H9 (cell line): ENCODE measurements at regions not wholly inside any gene's neighbourhood (a gene's known extent, or its start where the extent isn't known, plus 50 kb on each side); places are given as distances from the start of the nearest gene placed in this dataset.

Experiments
- DNase-seq: peaks from one replicate; pipeline ENCODE4 v3.0.0-alpha.2; 2017
- H2AFZ ChIP-seq: one replicate; pipeline ENCODE4 v1.6.1; 2013; ENCODE audit warnings: mild to moderate bottlenecking, low read length, control low read depth, moderate library complexity
- H2AK5ac ChIP-seq: 2 replicates; pipeline ENCODE4 v1.6.1; 2013; ENCODE audit warnings: low read length, control low read depth, mixed read lengths; ENCODE audit not compliant: insufficient read length
- H2BK120ac ChIP-seq: one replicate; pipeline ENCODE4 v1.6.1; 2013; ENCODE audit warnings: low read depth, mild to moderate bottlenecking, low read length, control low read depth, inconsistent platforms; ENCODE audit not compliant: poor library complexity, severe bottlenecking
- H2BK12ac ChIP-seq: 2 replicates; pipeline ENCODE4 v1.6.1; 2013; ENCODE audit warnings: low read length, control low read depth, mixed read lengths, low read depth; ENCODE audit not compliant: insufficient read length
- H2BK15ac ChIP-seq: 2 replicates; pipeline ENCODE4 v1.6.1; 2013; ENCODE audit warnings: low read depth, low read length, control low read depth
- H2BK20ac ChIP-seq: one replicate; pipeline ENCODE4 v1.6.1; 2013; ENCODE audit warnings: low read depth, mild to moderate bottlenecking, low read length, control low read depth, inconsistent platforms; ENCODE audit not compliant: poor library complexity, severe bottlenecking
- H2BK5ac ChIP-seq: 2 replicates; pipeline ENCODE4 v1.6.1; 2013; ENCODE audit warnings: low read length, control low read depth, mixed read lengths; ENCODE audit not compliant: insufficient read length
- H3K14ac ChIP-seq: 2 replicates; pipeline ENCODE4 v1.6.1; 2013; ENCODE audit warnings: low read length, control low read depth; ENCODE audit not compliant: insufficient read depth
- H3K18ac ChIP-seq: 2 replicates; pipeline ENCODE4 v1.6.1; 2013; ENCODE audit warnings: low read depth, mild to moderate bottlenecking, mixed read lengths, low read length, control low read depth; ENCODE audit not compliant: insufficient read length
- H3K23ac ChIP-seq: 2 replicates; pipeline ENCODE4 v1.6.1; 2013; ENCODE audit warnings: low read length, control low read depth, mixed read lengths, low read depth; ENCODE audit not compliant: insufficient read length
- H3K23me2 ChIP-seq: 2 replicates; pipeline ENCODE4 v1.6.1; 2013; ENCODE audit warnings: low read depth, mild to moderate bottlenecking, mixed read lengths, low read length, control low read depth; ENCODE audit not compliant: insufficient read length, poor library complexity, severe bottlenecking
- H3K27ac ChIP-seq: 2 replicates; pipeline ENCODE4 v1.5.1; 2013; ENCODE audit warnings: low read length, control low read depth, mixed read lengths, low read depth; ENCODE audit not compliant: insufficient read length
- H3K27me3 ChIP-seq: 2 replicates; pipeline ENCODE4 v1.6.1; 2013; ENCODE audit warnings: low read length, control low read depth, inconsistent platforms; ENCODE audit not compliant: insufficient read depth
- H3K4ac ChIP-seq: 2 replicates; pipeline ENCODE4 v1.6.1; 2013; ENCODE audit warnings: low read depth, mild to moderate bottlenecking, control low read depth, inconsistent platforms, low read length, moderate library complexity
- H3K4me1 ChIP-seq: 2 replicates; pipeline ENCODE4 v1.6.1; 2013; ENCODE audit warnings: low read length, control low read depth, inconsistent platforms; ENCODE audit not compliant: insufficient read depth
- H3K4me2 ChIP-seq: 2 replicates; pipeline ENCODE4 v1.6.1; 2013; ENCODE audit warnings: low read length, control low read depth, mixed read lengths; ENCODE audit not compliant: insufficient read length, insufficient read depth
- H3K56ac ChIP-seq: 2 replicates; pipeline ENCODE4 v1.6.1; 2013; ENCODE audit warnings: low read depth, mild to moderate bottlenecking, mixed read lengths, low read length, control low read depth; ENCODE audit not compliant: insufficient read length
- H3K79me1 ChIP-seq: 2 replicates; pipeline ENCODE4 v1.6.1; 2013; ENCODE audit warnings: low read depth, mild to moderate bottlenecking, moderate library complexity, low read length, control low read depth, inconsistent platforms; ENCODE audit not compliant: insufficient read depth, poor library complexity, severe bottlenecking
- H3K79me2 ChIP-seq: 2 replicates; pipeline ENCODE4 v1.6.1; 2013; ENCODE audit warnings: low read length, control low read depth, inconsistent platforms; ENCODE audit not compliant: insufficient read depth
- H3K9ac ChIP-seq: 2 replicates; pipeline ENCODE4 v1.6.1; 2013; ENCODE audit warnings: low read length, control low read depth, mixed read lengths; ENCODE audit not compliant: insufficient read length; ENCODE audit errors: extremely low read depth
- H3K9me3 ChIP-seq: one replicate; pipeline ENCODE4 v1.6.1; 2013; ENCODE audit warnings: low read depth, low read length, inconsistent platforms; ENCODE audit not compliant: control insufficient read depth
- H3T11ph ChIP-seq: one replicate; pipeline ENCODE4 v1.6.1; 2013; ENCODE audit warnings: mild to moderate bottlenecking, low read length, control low read depth, inconsistent platforms
- H4K20me1 ChIP-seq: one replicate; pipeline ENCODE4 v1.6.1; 2013; ENCODE audit not compliant: control insufficient read depth, insufficient read length, insufficient read depth
- H4K5ac ChIP-seq: 2 replicates; pipeline ENCODE4 v1.6.1; 2013; ENCODE audit warnings: low read depth, mild to moderate bottlenecking, mixed read lengths, low read length, control low read depth; ENCODE audit not compliant: insufficient read length
- H4K8ac ChIP-seq: replicated peaks from 2 replicates; pipeline ENCODE4 v1.6.1; 2013; ENCODE audit warnings: low read length, control low read depth, mixed read lengths, low read depth; ENCODE audit not compliant: insufficient read length
- H4K91ac ChIP-seq: 2 replicates; pipeline ENCODE4 v1.6.1; 2013; ENCODE audit warnings: low read depth, mild to moderate bottlenecking, moderate library complexity, mixed read lengths, low read length, control low read depth; ENCODE audit not compliant: insufficient read length
- H3K27ac Mint-ChIP-seq, 3 experiments: 2 replicates in 2 of 3; 3 replicates in 1 of 3; pipeline ENCODE4 v1.8.0; 2020 to 2021; ENCODE audit warnings: mixed read lengths in 3 of 3, mild to moderate bottlenecking in 1 of 3, moderate library complexity in 1 of 3
- H3K27me3 Mint-ChIP-seq: 2 replicates; pipeline ENCODE4 v1.8.0; 2021; ENCODE audit warnings: low read depth, mild to moderate bottlenecking, moderate library complexity, mixed read lengths
- H3K36me3 Mint-ChIP-seq, 3 experiments: 2 replicates in 2 of 3; 3 replicates in 1 of 3; pipeline ENCODE4 v1.8.0; 2020 to 2021; ENCODE audit warnings: low read depth in 3 of 3, mixed read lengths in 3 of 3; ENCODE audit not compliant: insufficient read depth in 1 of 3
- H3K4me1 Mint-ChIP-seq, 2 experiments: 2 replicates each; pipeline ENCODE4 v1.8.0; 2020; ENCODE audit warnings: mixed read lengths in 2 of 2
- H3K4me3 Mint-ChIP-seq, 2 experiments: 2 replicates in 1 of 2; 3 replicates in 1 of 2; pipeline ENCODE4 v1.8.0; 2020 to 2021; ENCODE audit warnings: mild to moderate bottlenecking in 2 of 2, mixed read lengths in 2 of 2, moderate library complexity in 1 of 2
- H3K9me3 Mint-ChIP-seq, 2 experiments: 2 replicates in 1 of 2; 3 replicates in 1 of 2; pipeline ENCODE4 v1.8.0; 2020; ENCODE audit warnings: mild to moderate bottlenecking in 2 of 2, mixed read lengths in 2 of 2, moderate library complexity in 1 of 2
- WGBS: extraction: QIAGEN DNeasy Blood & Tissue Kit; methylation state at CpG from one replicate; pipeline ENCODE4 v1.1.7; 2013; ENCODE audit warnings: missing lambda C conversion rate, low lambda C conversion rate, mixed read lengths; ENCODE audit not compliant: insufficient read length; ENCODE audit errors: extremely low coverage; 5-methylcytosine and 5-hydroxymethylcytosine counted together
- TF ChIP-seq, protein P1 (sequence below): fragments of 200-600 bp; sonication (generic); conservative IDR thresholded peaks from 3 replicates; pipeline ENCODE4 v1.8.0; 2021; ENCODE audit warnings: antibody characterized with exemption, mild to moderate bottlenecking

- H4K91ac ChIP-seq, result no peak overlapping the region
Measured at GRCh38 chr2:66340521-66340920, 94.4 kb upstream of the MEIS1 start.

More at GRCh38 chr2:66340521-66340920, 94.4 kb upstream of the MEIS1 start:
- no peak overlapping the region for H2AFZ ChIP-seq
- H3K27ac ChIP-seq, result no peak overlapping the region
- no peaks in the 10 kb centered on the region for H3K79me1 ChIP-seq
- TF ChIP-seq, protein P1, sequence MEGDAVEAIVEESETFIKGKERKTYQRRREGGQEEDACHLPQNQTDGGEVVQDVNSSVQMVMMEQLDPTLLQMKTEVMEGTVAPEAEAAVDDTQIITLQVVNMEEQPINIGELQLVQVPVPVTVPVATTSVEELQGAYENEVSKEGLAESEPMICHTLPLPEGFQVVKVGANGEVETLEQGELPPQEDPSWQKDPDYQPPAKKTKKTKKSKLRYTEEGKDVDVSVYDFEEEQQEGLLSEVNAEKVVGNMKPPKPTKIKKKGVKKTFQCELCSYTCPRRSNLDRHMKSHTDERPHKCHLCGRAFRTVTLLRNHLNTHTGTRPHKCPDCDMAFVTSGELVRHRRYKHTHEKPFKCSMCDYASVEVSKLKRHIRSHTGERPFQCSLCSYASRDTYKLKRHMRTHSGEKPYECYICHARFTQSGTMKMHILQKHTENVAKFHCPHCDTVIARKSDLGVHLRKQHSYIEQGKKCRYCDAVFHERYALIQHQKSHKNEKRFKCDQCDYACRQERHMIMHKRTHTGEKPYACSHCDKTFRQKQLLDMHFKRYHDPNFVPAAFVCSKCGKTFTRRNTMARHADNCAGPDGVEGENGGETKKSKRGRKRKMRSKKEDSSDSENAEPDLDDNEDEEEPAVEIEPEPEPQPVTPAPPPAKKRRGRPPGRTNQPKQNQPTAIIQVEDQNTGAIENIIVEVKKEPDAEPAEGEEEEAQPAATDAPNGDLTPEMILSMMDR, result no peak
- no peak overlapping the region for H3T11ph ChIP-seq
- Mint-ChIP-seq H3K4me3 (no peak overlapping the region), H3K4me1 (no peaks in the 10 kb centered on the region), H3K27ac (no peak overlapping the region), H3K27me3 (peaks cover 2% of the 10 kb centered on the region; the same call in 1 of the 2 replicates), H3K9me3 (peaks cover 18 to 19% of the 10 kb centered on the region in 2 experiments), H3K36me3 (peaks cover 9 to 19% (median 13%) of the 10 kb centered on the region in 3 experiments; a peak in 6 of 7 replicates)
- H2BK5ac ChIP-seq, result no peak overlapping the region
- H3K23me2 ChIP-seq, result no peaks in the 10 kb centered on the region
- H3K79me2 ChIP-seq, result no peaks in the 10 kb centered on the region
- DNase-seq, result no peak
- no peak overlapping the region for H3K4me2 ChIP-seq
- H3K14ac ChIP-seq, result no peak overlapping the region
- H2BK120ac ChIP-seq, result no peak overlapping the region
- H4K20me1 ChIP-seq, result no peaks in the 10 kb centered on the region
- no peak overlapping the region for H4K5ac ChIP-seq
- no peak overlapping the region for H3K18ac ChIP-seq
- no peak overlapping the region for H3K9ac ChIP-seq
- H3K9me3 ChIP-seq, result no peaks in the 10 kb centered on the region
- no CpG with 5 or more reads among the region's 5 CpGs for WGBS
- H2AK5ac ChIP-seq, result no peak overlapping the region
- H3K23ac ChIP-seq, result no peak overlapping the region
- no peak overlapping the region for H2BK20ac ChIP-seq
- H2BK15ac ChIP-seq, result no peak overlapping the region
- no peaks in the 10 kb centered on the region for H3K27me3 ChIP-seq
- H3K4ac ChIP-seq, result no peak overlapping the region
- no peak overlapping the region for H3K56ac ChIP-seq
- H4K8ac ChIP-seq, result no peak overlapping the region
- H3K4me1 ChIP-seq, result no peaks in the 10 kb centered on the region
- no peak overlapping the region for H2BK12ac ChIP-seq
